Kidney epithelial cell (primary cell): ENCODE measurements at regions not wholly inside any gene's neighbourhood (a gene's known extent, or its start where the extent isn't known, plus 50 kb on each side); places are given as distances from the start of the nearest gene placed in this dataset.
A peak's percentile ranks its signal among the peaks of the same experiment; 100 is the strongest.

Source experiments
- DNase-seq: peaks from one replicate; pipeline ENCODE4 v3.0.0-alpha.2; 2010; ENCODE audit warnings: low read depth
- H3K27me3 ChIP-seq: 2 replicates; pipeline ENCODE4 v1.6.0; 2011; ENCODE audit warnings: low read length; ENCODE audit not compliant: control insufficient read depth, insufficient read depth
- H3K36me3 ChIP-seq: 2 replicates; pipeline ENCODE4 v1.5.1; 2011; ENCODE audit warnings: low read length; ENCODE audit not compliant: control insufficient read depth, insufficient read depth
- H3K4me3 ChIP-seq: 2 replicates; pipeline ENCODE4 v1.5.1; 2011; ENCODE audit warnings: low read depth, mild to moderate bottlenecking, control low read depth, low read length
- TF ChIP-seq, protein P1 (sequence below): IDR thresholded peaks from 2 replicates; pipeline ENCODE4 v1.5.1; 2011; ENCODE audit warnings: mild to moderate bottlenecking, moderate library complexity, low read length, control low read depth, inconsistent platforms; ENCODE audit not compliant: insufficient read depth, poor library complexity, severe bottlenecking

DNA sequence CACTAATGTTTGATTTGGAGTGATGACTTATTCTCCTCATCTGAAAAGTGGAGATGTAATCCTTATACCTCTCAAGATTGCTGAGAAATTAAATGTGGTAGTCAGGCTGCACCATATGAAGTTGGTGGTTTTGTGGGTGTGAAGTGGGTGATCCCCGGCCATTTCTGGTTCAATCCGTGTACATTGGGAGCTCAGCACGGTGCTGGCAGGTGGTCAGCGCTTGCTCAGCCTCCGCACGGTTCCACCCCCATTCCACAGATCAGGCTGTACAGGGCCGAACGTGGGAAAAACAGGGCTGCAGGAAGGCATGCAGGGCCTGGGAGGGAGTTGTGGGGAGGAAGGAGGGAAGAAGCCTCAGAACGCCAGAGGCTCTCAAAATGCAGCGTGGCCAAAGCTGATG, 198.3 kb downstream of the INO80D start:
- DNase-seq, result no peak

DNA sequence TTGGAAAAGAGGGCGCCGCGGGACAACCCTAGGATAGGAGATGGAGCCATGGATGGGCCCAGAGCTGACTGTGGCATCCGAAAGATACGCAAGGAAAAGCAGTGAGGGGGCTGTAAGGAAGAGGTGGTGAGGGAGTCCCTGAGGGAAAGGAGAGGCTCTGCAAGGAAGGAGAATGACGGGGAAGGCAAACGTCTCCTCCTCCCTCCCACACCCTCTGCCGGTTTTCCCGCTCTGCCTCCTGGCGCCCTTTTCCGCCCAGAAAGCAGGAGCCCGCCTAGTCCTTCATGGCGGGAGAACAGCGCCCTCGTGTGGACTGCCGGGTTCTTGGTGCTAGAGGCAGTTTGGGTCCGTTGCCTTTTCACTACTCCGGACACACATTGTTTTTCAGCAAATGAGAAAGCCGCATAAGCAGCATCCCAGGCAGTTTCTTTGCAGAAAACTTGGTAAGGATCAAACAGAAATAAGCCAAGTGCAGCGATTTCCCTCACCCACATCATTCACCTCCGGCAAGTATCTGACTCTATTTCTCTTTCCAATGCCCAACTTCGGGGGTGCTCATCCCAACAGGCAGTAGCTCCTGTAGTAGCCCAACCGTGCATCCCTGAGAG, 200.4 kb downstream of the INO80D start:
- TF ChIP-seq, protein P1, sequence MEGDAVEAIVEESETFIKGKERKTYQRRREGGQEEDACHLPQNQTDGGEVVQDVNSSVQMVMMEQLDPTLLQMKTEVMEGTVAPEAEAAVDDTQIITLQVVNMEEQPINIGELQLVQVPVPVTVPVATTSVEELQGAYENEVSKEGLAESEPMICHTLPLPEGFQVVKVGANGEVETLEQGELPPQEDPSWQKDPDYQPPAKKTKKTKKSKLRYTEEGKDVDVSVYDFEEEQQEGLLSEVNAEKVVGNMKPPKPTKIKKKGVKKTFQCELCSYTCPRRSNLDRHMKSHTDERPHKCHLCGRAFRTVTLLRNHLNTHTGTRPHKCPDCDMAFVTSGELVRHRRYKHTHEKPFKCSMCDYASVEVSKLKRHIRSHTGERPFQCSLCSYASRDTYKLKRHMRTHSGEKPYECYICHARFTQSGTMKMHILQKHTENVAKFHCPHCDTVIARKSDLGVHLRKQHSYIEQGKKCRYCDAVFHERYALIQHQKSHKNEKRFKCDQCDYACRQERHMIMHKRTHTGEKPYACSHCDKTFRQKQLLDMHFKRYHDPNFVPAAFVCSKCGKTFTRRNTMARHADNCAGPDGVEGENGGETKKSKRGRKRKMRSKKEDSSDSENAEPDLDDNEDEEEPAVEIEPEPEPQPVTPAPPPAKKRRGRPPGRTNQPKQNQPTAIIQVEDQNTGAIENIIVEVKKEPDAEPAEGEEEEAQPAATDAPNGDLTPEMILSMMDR, result peak; percentile 89
- no peak for DNase-seq

More for the DNA sequence above, 198.3 kb downstream of the INO80D start:
- Histone ChIP-seq H3K27me3 (no peaks in the 10 kb centered on the region), H3K36me3 (no peaks in the 10 kb centered on the region), H3K4me3 (no peak overlapping the region)
- TF ChIP-seq, protein P1, result no peak

DNA sequence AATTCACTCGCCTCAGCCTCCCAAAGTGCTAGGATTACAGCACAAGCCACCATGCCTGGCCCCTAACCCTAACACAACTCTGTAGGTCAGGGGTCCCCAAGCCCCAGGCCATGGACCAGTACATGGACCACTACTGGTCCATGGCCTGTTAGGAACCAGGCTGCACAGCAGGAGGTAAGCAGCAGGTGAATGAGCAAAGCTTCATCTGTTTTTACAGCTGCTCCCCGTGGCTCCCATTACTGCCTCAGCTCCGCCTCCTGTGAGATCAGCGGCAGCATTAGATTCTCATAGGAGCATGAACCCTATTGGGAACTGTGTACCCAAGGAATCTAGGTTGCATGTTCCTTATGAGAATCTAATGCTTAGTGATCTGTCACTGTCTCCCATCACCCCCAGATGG, 201.7 kb downstream of the NRP2 start:
- Histone ChIP-seq H3K36me3 (no peaks in the 10 kb centered on the region), H3K27me3 (no peaks in the 10 kb centered on the region), H3K4me3 (no peak overlapping the region)
- no peak for DNase-seq
- TF ChIP-seq, protein P1, result no peak

More for the DNA sequence above, 200.4 kb downstream of the INO80D start:
- Histone ChIP-seq H3K27me3 (no peaks in the 10 kb centered on the region), H3K36me3 (no peaks in the 10 kb centered on the region), H3K4me3 (no peak overlapping the region)

DNA sequence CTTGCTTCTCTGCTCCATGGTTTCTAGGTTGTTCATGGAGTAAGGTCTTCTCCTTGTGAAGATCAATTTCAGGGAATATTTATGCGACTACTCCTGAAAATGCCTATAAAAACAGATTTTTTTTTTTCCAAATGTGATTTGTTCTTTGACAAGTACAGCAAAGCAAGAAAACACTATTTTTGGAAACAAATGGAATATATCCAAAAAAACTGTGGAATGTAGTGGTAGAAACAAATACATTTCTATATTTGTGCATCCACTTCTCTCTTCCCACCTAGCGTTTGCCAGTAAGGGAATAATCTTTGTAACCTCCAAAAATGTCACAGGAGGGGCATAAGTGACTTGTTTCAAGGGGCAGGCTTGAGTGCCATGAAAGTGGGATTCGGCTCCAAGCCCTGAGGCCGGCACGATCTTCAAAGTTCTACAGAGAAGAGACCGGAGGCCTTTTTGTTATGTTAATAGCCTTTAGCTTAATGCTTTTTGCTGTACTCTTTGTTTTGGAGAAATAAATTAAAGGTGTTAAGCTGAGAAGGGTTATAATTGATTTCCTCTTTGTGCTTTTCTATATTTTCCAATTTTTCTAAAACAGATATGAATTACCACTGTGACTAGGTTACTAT, 200.6 kb downstream of the NRP2 start:
- H3K36me3 ChIP-seq, result no peaks in the 10 kb centered on the region
- no peak overlapping the region for H3K4me3 ChIP-seq
- no peak for DNase-seq
- TF ChIP-seq, protein P1, result no peak
- no peaks in the 10 kb centered on the region for H3K27me3 ChIP-seq

DNA sequence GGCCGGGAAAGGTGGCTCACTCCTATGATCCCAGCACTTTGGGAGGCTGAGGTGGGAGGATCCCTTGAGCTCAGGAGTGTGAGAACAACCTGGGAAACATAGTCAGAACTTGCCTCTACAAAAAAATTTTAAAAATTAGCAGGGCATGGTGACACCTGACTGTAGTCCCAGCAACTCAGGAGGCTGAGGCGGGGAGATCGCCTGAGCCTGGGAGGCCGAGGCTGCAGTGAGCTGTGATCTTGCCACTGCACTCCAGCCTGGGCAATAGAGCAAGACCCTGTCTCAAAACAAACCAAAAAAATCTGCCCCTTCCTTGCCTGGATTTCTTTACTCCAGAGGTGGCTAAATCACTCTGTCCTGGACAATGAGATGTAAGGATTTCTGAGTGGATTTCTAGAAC, 197.7 kb downstream of the NRP2 start:
- Histone ChIP-seq H3K27me3 (no peaks in the 10 kb centered on the region), H3K4me3 (no peak overlapping the region), H3K36me3 (no peaks in the 10 kb centered on the region)
- TF ChIP-seq, protein P1, result no peak
- no peak for DNase-seq
